Caco-2 (cell line): ENCODE measurements at regions not wholly inside any gene's neighbourhood (a gene's known extent, or its start where the extent isn't known, plus 50 kb on each side); places are given as distances from the start of the nearest gene placed in this dataset.

Experiments used
- BruUV-seq: library from RNA; stranded (reverse); fragments of 400-500 nt; replicated peaks from 2 replicates; lab custom pipeline; 2021; lab: Mats Ljungman, UMichigan
- CTCF ChIA-PET: fragments of 300-600 bp; sonication (Branson Sonifier 250); formaldehyde crosslinking; loops from one replicate; lab custom pipeline; 2022; ENCODE audit warnings: antibody characterized with exemption; lab: Charles Lee
- POLR2A ChIA-PET: fragments of 300-600 bp; sonication (Branson Sonifier 250); formaldehyde crosslinking; loops from one replicate; lab custom pipeline; 2022; ENCODE audit warnings: antibody characterized with exemption; lab: Charles Lee
- DNase-seq, 2 experiments: peaks; one replicate each; pipeline versions ENCODE4 v3.0.0 to v3.0.0-alpha.2; 2020 to 2022
- H3K27me3 ChIP-seq: replicated peaks from 2 replicates; pipeline ENCODE4 v1.6.0; 2011; ENCODE audit warnings: low read length; ENCODE audit not compliant: control insufficient read depth, insufficient read depth
- H3K36me3 ChIP-seq: 2 replicates; pipeline ENCODE4 v1.5.1; 2011; ENCODE audit warnings: low read length; ENCODE audit not compliant: control insufficient read depth, insufficient read depth
- H3K4me1 ChIP-seq: fragments of 250-450 bp; sonication (Bioruptor Pico); 2 replicates; pipeline ENCODE4 v1.5.1; 2020; ENCODE audit warnings: mild to moderate bottlenecking
- H3K4me3 ChIP-seq: 2 replicates; pipeline ENCODE4 v1.5.1; 2011; ENCODE audit warnings: low read depth, mild to moderate bottlenecking, control low read depth, low read length
- H3K9me3 ChIP-seq: fragments of 250-450 bp; sonication (Bioruptor Pico); 2 replicates; pipeline ENCODE4 v1.5.1; 2020; ENCODE audit warnings: mild to moderate bottlenecking, moderate library complexity
- H3K27ac Mint-ChIP-seq: one replicate; pipeline ENCODE4 v1.8.0; 2022; ENCODE audit warnings: mixed read lengths; ENCODE audit not compliant: unreplicated experiment
- H3K27me3 Mint-ChIP-seq: one replicate; pipeline ENCODE4 v1.8.0; 2022; ENCODE audit warnings: mixed read lengths; ENCODE audit not compliant: insufficient read depth, unreplicated experiment
- H3K36me3 Mint-ChIP-seq: one replicate; pipeline ENCODE4 v1.8.0; 2022; ENCODE audit warnings: mild to moderate bottlenecking, mixed read lengths; ENCODE audit not compliant: insufficient read depth, unreplicated experiment
- H3K4me1 Mint-ChIP-seq: one replicate; pipeline ENCODE4 v1.8.0; 2022; ENCODE audit warnings: low read depth, mixed read lengths; ENCODE audit not compliant: unreplicated experiment
- H3K4me3 Mint-ChIP-seq: one replicate; pipeline ENCODE4 v1.8.0; 2022; ENCODE audit warnings: mild to moderate bottlenecking, moderate library complexity, mixed read lengths; ENCODE audit not compliant: unreplicated experiment
- H3K9me3 Mint-ChIP-seq: one replicate; pipeline ENCODE4 v1.8.0; 2022; ENCODE audit warnings: mixed read lengths; ENCODE audit not compliant: unreplicated experiment
- CTCF ChIP-seq, 2 experiments: fragments of 200-600 bp in 1 of 2; IDR thresholded peaks; 1 replicate in 1 of 2; 2 replicates in 1 of 2; pipeline versions ENCODE4 v1.5.1 to v1.8.0; 2011 to 2022; ENCODE audit warnings: antibody characterized with exemption in 1 of 2, control low read depth in 1 of 2, inconsistent platforms in 1 of 2, low read depth in 1 of 2, low read length in 1 of 2, mild to moderate bottlenecking in 1 of 2, moderate library complexity in 1 of 2; ENCODE audit not compliant: insufficient read depth in 1 of 2, severe bottlenecking in 1 of 2, unreplicated experiment in 1 of 2
- intact Hi-C: fragments of 100-400 bp; cut with micrococcal nuclease; formaldehyde crosslinking; loops from one replicate; pipeline ENCODE4 v1.10.0; 2022; ENCODE audit not compliant: unreplicated experiment

GRCh38 chr4:14343961-14344360 is 658.3 kb upstream of the CPEB2 start:
- H3K4me3 ChIP-seq, result no peak overlapping the region
- BruUV-seq, result no TSS peak
- no peak for DNase-seq
- Mint-ChIP-seq H3K27ac (no peak overlapping the region), H3K27me3 (peaks cover 7% of the 10 kb centered on the region), H3K9me3 (no peaks in the 10 kb centered on the region), H3K36me3 (no peaks in the 10 kb centered on the region), H3K4me3 (no peak overlapping the region), H3K4me1 (no peaks in the 10 kb centered on the region)
- H3K27me3 ChIP-seq, result no peaks in the 10 kb centered on the region
- no peaks in the 10 kb centered on the region for H3K9me3 ChIP-seq
- H3K4me1 ChIP-seq, result no peaks in the 10 kb centered on the region
- CTCF ChIA-PET, result no interaction called here
- intact Hi-C loops, result no loop called here
- no peak for TF ChIP-seq CTCF (IDR thresholded peaks at IDR 0.05; ENCODE audit: insufficient read depth in 1 of 2, low read depth in 1 of 2, low read length in 1 of 2, severe bottlenecking in 1 of 2, unreplicated experiment in 1 of 2)
- H3K36me3 ChIP-seq, result no peaks in the 10 kb centered on the region
- POLR2A ChIA-PET, result no interaction called here

- H3K9me3 Mint-ChIP-seq, result no peaks in the 10 kb centered on the region
Measured at GRCh38 chr4:14345356-14345775, 656.9 kb upstream of the CPEB2 start.

GRCh38 chr4:14347526-14347925 is 654.8 kb upstream of the CPEB2 start:
- ChIA-PET POLR2A (no interaction called here), CTCF (no interaction called here)
- Mint-ChIP-seq H3K27me3 (peaks cover 7% of the 10 kb centered on the region), H3K4me3 (no peak overlapping the region), H3K36me3 (no peaks in the 10 kb centered on the region), H3K27ac (no peak overlapping the region), H3K9me3 (no peaks in the 10 kb centered on the region), H3K4me1 (no peaks in the 10 kb centered on the region)
- Histone ChIP-seq H3K27me3 (no peaks in the 10 kb centered on the region), H3K36me3 (no peaks in the 10 kb centered on the region), H3K4me1 (no peaks in the 10 kb centered on the region), H3K9me3 (no peaks in the 10 kb centered on the region), H3K4me3 (no peak overlapping the region)
- TF ChIP-seq CTCF (IDR thresholded peaks at IDR 0.05; ENCODE audit: insufficient read depth in 1 of 2, low read depth in 1 of 2, low read length in 1 of 2, severe bottlenecking in 1 of 2, unreplicated experiment in 1 of 2), result no peak
- no TSS peak for BruUV-seq
- no peak for DNase-seq
- intact Hi-C loops, result no loop called here

More at GRCh38 chr4:14345356-14345775, 656.9 kb upstream of the CPEB2 start:
- no TSS peak for BruUV-seq
- Histone ChIP-seq H3K4me1 (no peaks in the 10 kb centered on the region), H3K27me3 (no peaks in the 10 kb centered on the region), H3K9me3 (no peaks in the 10 kb centered on the region), H3K36me3 (no peaks in the 10 kb centered on the region), H3K4me3 (no peak overlapping the region)
- Mint-ChIP-seq H3K4me1 (no peaks in the 10 kb centered on the region), H3K36me3 (no peaks in the 10 kb centered on the region), H3K27ac (no peak overlapping the region), H3K27me3 (peaks cover 7% of the 10 kb centered on the region), H3K4me3 (no peak overlapping the region)
- CTCF ChIA-PET, result no interaction called here
- POLR2A ChIA-PET, result no interaction called here
- no peak for TF ChIP-seq CTCF (IDR thresholded peaks at IDR 0.05; ENCODE audit: insufficient read depth in 1 of 2, low read depth in 1 of 2, low read length in 1 of 2, severe bottlenecking in 1 of 2, unreplicated experiment in 1 of 2)
- DNase-seq, result no peak
- intact Hi-C loops, result no loop called here
